ENCODE measurements at regions not wholly inside any gene's neighbourhood (a gene's known extent, or its start where the extent isn't known, plus 50 kb on each side); places are given as distances from the start of the nearest gene placed in this dataset.

- TF ChIP-seq CTCF (conservative IDR thresholded peaks at IDR 0.05 in 1 of 2, IDR thresholded peaks at IDR 0.05 in 1 of 2; ENCODE audit: extremely low read depth in 1 of 2, insufficient read depth in 1 of 2, low read depth in 1 of 2, low read length in 2 of 2) (no peak), EZH2 (IDR thresholded peaks at IDR 0.05; ENCODE audit: borderline replicate concordance, low read length) (no peak)
Measured at GRCh38 chr10:128867819-128868218, 599.2 kb upstream of the MGMT start.

Measured in mammary epithelial cell (primary cell).